Activated CD4-positive, CD25-positive, alpha-beta regulatory T cell treated with anti-CD3 and anti-CD28 coated beads, Interleukin-2, amount 50 U/mL, for 24 hours (primary cell): ENCODE measurements at regions not wholly inside any gene's neighbourhood (a gene's known extent, or its start where the extent isn't known, plus 50 kb on each side); places are given as distances from the start of the nearest gene placed in this dataset.

Source experiments
- ATAC-seq, 2 donors: fragments of 150-1000 bp; cut with Tn5 transposase; one replicate each; pipeline ENCODE4 v1.10.0; 2021; ENCODE audit warnings: mild to moderate bottlenecking in 1 of 2, moderate library complexity in 1 of 2

DNA sequence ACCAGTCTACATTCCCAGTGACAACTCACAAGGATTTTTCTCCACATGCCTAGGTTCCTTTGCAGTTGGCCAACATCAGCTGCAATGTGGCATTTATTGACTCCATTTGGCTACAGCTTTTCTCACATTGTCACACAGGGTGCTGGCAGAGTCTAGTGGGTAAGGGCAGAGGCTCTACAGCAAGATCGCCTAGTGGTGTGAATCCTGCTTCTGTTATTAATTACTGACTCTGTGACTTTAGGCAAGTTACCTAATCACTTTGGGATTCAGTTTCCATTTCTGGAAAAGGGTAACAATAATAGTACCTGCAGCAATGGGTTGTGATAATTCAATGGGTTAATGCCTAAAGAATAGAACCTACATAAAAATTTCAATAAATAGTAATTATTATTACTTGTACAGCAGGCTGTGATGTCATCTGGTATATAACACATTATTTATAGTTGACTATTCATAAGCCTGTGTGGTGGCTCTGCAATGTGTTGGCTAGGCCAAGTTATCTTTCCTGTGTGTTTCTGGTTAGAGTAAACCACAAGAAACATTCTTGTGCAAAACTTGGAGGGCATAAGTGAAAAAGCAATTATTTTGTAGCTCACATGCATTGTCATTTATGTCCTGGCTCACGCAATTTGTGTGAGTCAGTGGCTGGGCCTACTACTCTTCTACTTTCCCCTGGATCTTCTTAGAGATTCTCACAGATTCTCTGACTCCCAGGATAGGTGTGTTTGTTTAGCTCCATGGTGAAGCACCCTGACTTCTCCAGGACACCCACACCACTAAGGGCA, 59.5 kb downstream of the PTGS2 start:
- ATAC-seq: peak in 1 of 2 donors; percentile 22

DNA sequence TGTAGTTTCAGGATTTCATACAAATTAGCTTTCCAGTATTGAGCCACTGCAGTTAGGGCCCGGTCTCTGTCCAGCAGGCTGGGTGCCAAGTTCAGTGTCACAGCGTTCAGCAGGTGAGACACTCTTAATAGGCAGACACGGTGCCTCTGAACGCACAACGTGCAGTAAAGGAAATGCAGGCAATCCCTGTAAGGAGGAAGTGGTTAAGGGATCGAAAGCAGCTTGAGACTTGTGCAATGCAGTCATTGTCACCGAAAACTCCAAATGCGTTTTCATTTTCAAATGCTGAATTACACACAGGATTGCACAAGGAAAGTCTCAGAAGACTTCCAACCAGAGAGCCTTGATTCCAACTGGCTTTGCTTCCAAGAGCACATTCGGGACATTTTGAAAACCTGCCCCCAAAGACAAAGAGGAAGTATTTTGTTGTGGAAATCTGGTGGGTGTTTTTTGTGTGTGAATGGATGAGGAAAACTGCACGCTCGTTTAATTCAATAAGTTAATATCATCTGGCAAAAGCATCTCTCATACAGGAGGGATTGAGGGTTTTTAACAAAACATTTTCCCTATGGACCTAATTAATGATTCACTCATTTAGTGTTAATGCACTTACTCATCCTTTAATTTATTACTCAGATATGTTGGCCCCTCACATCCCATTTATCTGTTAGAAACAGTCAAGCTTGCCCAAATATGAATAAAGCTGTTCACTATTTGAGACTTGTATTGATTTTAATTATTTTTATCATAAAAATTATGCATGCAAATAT, 61.6 kb downstream of the PTGS2 start:
- ATAC-seq: peak; percentile 57 to 75

DNA sequence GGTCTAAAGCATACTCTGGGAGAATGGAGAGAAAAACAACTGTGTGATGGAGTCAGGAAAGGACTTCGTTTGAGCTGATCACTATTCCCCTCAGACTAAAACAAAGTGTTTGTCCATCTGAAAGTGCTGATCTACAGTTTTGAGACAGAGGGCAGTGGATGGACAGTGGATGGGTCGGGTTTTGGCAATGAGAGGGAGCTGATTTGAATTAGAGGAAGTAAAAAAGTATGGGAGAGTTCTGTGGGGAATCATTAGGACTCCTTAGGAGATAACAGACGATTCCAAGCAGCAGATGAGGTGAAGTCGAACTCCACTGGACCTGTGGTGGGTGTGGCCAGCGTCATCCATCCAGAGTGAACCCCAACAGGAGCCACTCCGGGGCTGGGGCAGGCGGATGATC, 62.3 kb downstream of the PTGS2 start:
- ATAC-seq: no peak

DNA sequence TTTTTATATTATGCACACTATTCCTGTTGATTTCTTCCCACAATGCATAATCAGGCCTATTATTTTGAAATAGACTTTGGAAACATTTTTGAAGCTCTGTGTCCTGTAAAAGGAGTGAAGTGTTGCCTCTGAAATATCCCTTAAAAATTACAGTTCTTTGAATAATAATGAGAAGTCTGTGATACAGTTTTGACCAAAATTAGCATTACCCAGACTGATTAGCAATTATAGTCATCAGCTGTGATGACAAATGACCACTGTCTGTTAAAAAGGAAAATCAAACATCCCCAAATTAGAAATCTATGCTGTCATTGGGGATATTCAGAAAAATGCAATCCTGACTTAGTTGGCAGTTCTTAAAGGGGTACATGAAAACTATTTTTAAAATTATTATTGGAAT, 63.7 kb downstream of the PTGS2 start:
- no peak for ATAC-seq

DNA sequence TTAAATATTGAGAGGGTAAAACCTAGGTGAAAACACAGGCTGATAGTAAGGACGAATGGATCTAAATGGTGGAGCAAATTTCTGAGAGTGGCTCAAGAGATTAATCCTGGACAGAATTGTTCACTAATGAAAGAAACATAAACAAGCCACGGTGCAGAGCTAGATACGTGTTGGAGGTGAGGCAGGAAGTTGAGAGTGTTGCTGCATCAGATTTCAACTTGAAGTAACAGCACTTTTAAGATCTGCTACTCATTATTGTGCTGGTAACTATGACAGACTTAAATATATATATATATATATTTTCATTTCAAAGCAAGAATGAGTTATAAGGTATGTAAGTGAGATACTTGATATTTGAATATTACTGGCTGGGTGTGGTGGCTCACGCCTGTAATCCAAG, 64.9 kb downstream of the PTGS2 start:
- ATAC-seq: no peak

DNA sequence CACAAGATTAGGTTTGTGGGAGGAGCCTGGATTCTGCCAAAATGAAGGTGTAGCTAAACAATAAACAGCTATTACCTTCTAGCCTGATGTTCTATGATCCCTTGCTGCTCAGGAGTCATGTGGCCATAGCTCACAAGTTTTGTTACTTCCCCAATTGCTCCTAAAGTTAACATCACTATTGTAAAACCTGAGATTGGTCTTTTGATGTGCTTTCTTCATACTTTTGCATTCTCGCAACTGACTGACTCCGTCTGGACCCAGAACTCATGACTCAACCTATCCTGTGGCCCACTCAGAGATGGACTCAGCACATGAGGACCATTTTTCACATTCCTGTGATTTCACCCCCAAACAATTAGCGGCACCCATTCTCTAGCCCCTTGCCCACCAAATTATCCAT, 69.1 kb downstream of the PTGS2 start:
- no peak for ATAC-seq

DNA sequence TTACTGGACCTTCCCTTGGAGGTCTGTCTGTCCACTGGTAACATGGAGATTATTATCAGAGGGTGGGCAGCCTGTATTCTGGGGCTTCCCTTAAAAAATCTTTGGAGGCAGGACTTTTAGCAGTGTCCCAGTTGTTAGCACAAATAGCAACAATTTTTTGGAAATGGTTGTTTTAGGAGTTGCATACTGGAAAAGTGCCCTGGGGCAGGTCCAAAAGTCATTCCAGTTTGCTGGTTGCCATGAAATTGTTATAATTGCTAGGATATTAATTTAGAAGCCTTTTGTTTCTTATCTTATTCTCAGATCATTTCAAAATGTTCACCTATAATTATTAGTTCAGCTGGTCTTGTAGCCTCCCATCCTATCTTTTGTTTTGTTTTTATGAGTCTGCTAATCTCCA, 71.0 kb downstream of the PTGS2 start:
- no peak for ATAC-seq

DNA sequence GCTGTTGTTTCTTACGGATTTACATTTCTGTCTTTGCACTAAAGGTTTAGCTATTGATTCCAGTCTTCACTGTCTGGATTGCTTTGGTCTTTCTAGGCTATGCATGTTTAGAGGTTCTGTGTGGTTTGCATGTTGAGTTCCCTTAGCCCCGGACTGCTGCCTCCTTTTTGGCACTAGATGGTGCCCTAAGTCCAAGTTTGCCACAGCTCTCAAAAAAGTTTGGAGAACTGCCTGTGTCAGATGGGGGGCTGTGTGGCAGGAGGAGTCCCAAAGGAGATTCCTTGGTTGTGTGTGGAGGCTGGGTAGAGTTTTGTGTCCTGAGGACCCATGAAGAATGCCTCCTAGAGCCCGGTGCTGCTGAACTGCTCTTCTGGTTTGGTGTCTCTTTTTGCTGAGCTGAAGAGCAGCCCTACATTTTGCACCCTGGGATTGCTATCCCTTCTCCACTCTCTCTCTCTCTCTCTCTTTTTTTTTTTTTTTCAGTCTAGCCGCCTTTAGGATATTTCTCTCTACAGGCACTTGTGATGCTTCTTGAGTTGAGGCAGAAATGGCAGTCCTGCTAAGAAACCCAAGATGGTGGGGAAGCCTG, 74.4 kb downstream of the PTGS2 start:
- ATAC-seq: no peak

DNA sequence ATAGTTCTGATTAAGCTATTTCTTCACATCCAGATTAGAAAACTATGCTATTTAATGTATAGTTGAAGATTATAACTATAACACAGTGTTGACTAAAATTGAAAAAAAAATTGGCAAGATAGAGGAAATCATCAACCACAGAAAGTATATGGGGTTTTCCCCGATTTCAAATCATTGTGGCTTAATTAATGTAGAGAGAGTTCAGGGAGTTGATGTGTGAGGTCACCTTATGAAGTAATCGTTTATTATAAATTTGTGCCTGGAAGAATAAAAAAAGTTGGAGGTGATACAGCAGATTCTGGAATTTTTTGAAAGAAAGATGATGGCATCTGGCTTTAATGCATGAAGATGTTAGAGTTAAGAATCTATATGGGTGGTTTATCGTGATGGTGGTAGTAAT, 84.3 kb downstream of the PTGS2 start:
- peak; percentile 72 to 73 for ATAC-seq

DNA sequence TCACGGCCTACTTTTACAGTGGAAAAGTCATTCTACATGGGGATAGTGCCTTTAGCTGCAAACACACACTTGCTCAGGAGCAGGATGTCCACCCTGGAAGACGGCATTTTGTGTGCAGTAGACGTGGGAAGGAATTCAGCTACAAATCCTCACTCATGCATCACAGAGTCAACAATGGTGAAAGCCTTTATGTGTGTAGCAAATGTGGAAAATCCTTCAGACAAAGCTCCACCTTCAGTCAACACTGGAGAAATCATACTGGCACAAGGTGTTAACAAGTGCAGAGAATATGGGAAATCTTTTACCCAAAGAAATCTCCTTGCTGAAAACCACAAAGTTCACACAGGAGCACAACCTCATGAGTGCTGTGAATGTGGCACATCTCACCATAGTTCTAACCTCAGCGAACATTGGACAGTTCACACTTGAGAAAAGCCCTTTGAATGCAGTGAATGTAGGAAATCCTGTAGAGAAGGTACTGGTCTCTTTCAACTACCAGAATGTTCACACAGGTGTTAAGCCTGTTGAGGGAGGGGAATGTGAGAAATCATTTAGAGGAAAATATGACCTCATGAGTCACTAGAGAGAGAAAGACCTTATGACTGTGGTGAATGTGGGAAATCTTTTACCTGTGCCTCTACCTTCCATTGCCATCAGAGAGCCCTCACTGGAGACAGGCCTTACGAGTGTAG, 101.8 kb downstream of the PTGS2 start:
- ATAC-seq: no peak

DNA sequence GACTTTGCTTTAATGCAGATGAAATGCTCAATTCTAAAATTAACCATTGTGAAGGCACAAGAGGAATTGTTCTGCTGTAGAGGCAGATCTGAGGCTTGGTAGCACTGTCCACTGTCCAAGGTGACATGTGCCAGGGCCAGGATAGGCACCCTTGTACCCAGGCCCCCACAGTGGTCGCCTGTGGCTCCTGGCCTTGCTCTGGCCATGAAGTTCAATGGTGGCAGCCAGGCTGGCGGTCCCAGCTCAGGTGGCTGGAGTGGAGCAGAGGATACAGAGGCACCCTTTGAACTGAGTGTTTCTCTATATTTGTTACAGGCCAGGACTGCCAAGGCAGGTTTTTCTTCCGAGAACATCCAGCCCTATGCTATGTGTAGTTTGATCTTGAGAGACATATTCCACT, 102.6 kb downstream of the PTGS2 start:
- no peak for ATAC-seq

DNA sequence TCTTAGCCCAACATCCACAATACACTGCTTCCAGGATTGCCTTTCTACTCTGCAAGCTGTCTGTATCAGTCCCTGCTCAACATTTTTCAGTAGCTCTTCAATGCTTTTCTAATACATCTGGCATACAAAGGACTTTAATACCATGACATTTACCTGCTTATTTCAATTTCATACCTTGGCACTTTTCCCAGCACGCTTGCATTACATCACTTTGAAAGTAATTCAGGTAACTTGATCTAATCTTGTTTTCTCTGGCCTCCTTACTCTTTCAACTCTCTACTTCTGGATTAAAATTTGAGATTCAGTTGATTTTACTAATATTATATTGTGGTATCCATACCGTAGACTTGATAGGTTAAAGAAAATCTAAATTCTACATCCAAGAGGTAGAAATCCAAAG, 103.0 kb downstream of the PTGS2 start:
- ATAC-seq: no peak

DNA sequence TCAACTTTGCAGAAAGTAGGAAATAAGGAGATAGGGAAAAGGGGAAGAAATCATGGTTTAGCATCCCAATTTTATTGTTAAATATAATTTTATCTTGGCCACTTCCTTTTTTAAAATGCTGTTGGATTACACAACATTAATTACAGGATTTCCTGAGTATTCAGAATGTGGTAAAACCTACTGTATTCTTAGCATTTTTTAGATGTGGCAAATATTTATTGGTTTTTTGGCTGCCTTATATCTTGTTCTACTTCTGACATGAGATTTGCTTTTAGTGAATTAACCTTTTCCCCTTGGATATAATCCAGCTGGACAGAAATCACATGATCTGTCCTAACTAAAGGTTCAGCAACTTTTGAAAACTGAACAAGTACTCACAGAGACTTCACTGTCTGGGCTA, 104.9 kb downstream of the PTGS2 start:
- no peak for ATAC-seq

DNA sequence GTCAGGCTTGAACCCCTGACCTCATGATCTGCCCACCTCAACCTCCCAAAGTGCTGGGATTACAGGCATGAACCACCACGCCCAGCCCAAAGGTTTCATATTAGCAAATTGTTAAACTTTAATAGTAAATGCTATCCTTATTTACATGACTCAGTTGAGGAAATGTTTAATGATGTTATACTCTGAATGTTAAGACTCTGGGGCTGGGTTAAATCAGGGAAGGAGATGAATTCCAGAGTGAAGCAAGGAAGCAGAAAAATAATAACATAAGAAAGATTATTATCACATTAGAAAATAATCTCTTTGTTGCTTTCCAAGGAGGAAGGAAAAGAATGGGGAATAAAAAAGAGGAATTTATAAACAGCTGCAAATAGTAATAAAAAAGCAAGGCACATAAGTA, 105.3 kb downstream of the PTGS2 start:
- ATAC-seq: no peak

DNA sequence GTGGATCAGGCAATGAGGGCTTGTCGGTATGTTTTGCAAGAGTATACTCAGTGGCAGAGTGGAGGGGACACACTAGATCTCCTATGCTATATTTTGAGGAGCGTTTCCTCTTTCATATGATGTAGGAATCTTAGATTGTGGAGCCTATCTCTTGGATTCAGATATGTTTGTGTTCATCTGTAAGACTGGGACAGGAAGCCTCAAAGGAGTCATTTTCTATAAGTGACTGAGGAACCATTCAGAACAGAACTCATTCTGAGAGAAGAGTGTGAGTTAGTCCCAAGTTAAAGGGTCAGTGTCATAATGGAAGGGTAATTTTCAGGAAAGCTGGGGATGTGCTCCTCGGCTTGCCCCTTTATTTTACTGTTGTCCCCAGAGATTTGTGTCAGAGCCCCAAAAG, 107.7 kb downstream of the PTGS2 start:
- ATAC-seq: no peak

DNA sequence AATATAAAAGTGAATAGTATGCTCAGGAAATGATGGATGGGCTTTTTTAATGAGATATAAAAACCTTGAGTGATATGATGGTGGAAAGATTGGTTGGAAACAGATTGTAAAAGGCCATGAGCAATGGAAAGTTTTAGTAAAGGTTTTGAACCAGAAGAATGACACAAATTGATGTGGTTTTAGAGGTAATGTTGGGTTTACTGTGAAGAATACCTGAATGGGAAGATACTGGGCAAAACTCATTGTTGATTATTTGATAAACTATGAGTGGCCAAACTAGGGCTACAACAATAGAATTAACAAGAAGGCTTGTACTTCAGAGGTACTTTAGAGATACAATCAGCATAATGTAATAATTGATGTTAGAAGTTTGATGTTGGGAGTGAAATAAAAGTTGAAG, 108.5 kb downstream of the PTGS2 start:
- no peak for ATAC-seq

DNA sequence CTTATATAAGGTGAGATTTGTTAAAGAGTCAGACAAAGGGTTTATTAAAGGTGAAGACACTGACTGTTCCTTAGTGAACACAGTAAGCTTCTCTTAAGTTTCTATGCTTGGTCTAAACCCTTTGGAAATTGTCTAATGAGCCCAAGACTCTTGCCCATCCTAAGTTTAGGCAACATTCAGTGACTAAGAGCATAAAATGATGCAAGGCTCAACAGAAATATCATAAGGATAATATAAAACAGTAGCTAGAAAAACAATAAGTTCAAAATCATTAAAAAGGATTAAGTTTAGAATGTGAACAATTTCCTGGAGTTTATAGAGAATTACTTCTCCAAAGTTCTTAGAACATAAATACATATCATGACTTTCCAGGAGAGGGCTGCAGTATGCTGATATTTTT, 108.9 kb upstream of the PDC start:
- no peak for ATAC-seq

DNA sequence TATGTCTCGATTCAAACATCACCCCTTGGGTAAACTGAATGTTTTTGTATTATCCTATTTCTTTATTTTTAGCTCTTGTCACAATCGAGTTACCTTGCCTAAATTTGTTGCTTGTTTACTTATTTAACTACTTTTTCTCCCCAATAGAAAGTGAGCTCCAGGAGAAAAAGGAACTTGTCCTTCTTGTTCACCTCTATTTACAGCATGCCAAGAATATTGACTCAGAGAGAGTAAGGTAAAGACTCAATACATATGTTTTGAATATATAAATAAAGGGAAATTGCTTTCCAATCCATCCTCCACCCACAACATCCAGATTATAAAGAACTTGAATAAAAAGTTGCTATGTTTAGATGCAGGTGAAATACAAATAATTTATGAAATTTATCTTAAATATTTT, 107.3 kb upstream of the PDC start:
- ATAC-seq: no peak

DNA sequence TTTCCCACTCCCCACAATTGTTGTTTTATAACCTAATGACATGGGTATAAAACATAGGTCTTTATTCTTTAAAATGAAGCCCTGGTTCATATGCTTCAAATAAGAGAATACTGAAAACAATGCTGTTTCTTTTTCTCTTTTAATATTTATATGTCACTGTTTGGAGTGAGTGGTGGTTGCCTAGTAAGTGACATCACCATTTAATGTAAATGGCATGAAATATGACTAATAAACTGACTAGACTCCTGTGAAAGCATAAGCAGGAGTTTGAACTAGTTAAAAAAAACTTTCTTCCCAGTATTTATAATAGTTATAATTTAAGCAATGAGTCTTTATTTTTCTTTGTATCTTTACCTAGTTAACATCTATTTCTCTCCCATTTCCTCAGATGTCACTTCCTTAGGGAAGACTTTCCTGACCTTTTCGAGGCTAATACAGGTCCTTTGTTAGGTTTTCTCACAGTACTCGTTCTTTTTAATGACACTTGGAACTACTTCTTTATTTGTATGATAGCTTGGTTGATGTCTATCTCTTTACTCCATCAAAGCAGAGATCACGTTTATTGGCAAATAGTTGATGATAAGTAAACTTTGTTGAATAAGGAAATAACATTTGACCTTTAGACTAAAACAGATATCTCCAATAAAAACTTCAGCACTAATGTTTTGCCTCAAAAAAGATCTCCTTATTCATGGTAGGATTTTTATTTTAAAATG, 105.4 kb upstream of the PDC start:
- no peak for ATAC-seq

DNA sequence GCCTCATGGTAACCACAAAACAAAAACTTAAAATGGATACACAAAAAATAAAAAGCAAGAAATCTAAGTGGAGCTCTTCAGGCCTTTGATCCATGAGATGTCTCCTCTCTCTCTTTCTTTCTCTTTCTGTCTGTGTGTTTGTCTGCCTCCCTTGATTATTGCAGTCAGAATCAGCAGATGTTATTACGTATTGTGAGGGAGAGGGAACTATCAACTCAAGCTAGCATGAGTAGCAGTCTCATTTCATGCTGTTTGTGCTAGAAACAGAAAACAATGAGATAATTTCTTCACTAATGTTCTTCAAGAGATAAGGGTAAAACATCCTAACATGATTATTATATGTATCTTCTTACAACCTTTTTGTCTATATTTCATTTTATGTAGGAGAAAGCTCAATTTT, 103.7 kb upstream of the PDC start:
- ATAC-seq: no peak

DNA sequence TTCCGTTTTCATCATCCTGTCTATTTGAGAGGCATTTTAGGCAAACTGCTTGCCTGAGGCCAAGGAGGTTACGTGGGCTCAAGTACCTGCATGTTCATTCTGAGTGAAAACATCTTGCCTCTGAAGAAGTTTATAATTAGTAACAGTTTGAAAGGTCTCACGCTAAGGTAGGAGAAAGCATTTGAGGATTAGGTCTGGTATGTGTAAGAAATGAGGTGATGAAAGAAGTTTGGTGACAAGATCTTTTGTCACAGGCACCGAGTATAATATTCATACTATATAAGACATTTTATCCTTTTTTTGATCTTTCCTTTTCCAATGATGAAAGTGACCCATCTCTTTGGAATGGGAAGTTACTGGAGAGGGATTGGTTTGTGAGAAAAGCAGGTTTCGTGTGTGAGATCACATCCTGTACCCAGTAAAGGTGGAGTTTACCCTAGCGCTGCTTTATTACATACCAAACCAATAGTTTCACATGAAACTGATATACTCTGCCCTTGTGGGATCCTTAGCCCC, 98.7 kb upstream of the PDC start:
- ATAC-seq: no peak

DNA sequence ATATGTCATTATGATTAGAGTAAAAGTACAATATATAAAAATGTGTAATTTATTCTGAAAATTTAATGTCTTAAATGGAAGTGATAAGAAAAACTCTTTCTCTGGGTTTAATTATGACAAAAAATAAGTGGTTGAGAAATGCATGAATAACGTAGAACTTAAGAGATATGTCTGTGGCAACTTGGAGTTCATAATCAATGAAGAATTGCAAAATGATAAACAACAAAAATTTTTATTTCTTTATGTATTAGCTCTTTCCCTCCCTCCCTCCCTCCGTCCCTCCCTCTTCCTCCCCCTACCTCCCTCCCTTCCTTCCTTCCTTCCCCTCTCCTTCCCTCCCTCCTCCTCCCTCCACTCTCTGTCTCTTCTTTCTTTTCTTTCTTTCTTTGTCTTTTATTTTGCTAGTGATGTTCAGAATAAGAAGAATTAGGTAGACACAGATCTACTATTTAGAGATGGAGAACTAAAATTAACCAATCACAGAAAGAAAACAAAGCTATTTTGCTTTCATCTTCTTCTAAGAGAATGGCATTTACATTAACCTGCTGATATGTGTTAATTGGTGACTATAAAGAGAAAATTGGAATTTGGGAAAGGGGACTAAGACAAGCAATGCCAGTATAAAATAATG, 96.3 kb upstream of the PDC start:
- ATAC-seq: no peak
